ENCODE measurements at regions not wholly inside any gene's neighbourhood (a gene's known extent, or its start where the extent isn't known, plus 50 kb on each side); places are given as distances from the start of the nearest gene placed in this dataset.

- no peak overlapping the region for H3K27ac ChIP-seq
- DNase-seq (ENCODE audit: low spot score): no peak
- no peak overlapping the region for H3K4me3 ChIP-seq
- H3K27me3 ChIP-seq: no peaks in the 10 kb centered on the region
- no peak for TF ChIP-seq CTCF (IDR thresholded peaks at IDR 0.05)
- no peaks in the 10 kb centered on the region for H3K36me3 ChIP-seq
- no peaks in the 10 kb centered on the region for H3K9me3 ChIP-seq
- no peaks in the 10 kb centered on the region for H3K4me1 ChIP-seq
Measured at GRCh38 chr13:21800837-21801616, 130.2 kb downstream of the FGF9 start.

DNA sequence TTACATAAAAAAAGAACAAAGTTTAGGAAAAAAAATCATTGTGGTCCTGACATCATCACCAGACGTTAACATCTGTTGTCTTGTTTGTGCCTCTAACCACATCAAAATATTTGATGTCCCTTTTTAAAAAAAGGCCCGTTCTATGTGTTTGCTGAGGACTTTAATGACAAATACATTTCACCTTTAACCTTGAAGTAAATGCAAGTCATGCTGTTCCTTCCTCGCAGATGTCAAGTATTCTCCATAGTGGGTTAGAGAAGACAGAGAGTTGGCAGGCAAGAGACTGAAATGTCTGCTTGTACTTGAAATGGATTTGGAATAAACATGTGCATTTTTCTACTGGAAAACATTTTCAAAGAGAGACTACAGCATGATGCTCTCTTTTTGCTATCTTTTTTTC, 134.9 kb downstream of the FGF9 start:
- no peaks in the 10 kb centered on the region for H3K4me1 ChIP-seq
- H3K4me3 ChIP-seq: no peak overlapping the region
- H3K36me3 ChIP-seq: no peaks in the 10 kb centered on the region
- H3K27me3 ChIP-seq: no peaks in the 10 kb centered on the region
- no peak for TF ChIP-seq CTCF (IDR thresholded peaks at IDR 0.05)
- DNase-seq (ENCODE audit: low spot score): no peak
- no peaks in the 10 kb centered on the region for H3K9me3 ChIP-seq
- no peak overlapping the region for H3K27ac ChIP-seq

DNA sequence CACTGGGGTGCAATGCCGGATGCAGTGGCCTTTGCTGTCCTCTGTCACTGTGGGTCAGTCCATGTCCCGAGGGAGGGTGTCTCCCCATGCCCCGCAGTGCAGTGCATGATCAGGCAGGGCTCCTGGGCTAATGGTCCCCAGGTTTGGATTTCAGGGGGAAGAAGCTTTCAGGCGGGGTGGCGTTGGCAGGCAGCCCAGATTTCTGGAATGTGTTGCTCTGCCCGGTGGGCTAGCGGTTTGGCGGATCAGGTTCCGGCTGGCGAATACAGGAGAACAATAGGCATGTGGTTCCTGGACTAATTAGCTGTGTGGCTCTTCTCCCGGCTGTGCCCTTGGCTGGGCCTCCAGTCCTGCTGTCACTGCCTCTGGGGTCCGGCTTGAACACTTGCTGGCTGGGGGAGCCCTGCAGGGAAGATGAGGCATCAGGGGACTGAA, 141.3 kb downstream of the FGF9 start:
- no peaks in the 10 kb centered on the region for H3K27me3 ChIP-seq
- H3K9me3 ChIP-seq: no peaks in the 10 kb centered on the region
- no peak for TF ChIP-seq CTCF (IDR thresholded peaks at IDR 0.05)
- no peak for DNase-seq (ENCODE audit: low spot score)
- H3K4me3 ChIP-seq: no peak overlapping the region
- no peaks in the 10 kb centered on the region for H3K4me1 ChIP-seq
- H3K27ac ChIP-seq: no peak overlapping the region
- H3K36me3 ChIP-seq: no peaks in the 10 kb centered on the region

DNA sequence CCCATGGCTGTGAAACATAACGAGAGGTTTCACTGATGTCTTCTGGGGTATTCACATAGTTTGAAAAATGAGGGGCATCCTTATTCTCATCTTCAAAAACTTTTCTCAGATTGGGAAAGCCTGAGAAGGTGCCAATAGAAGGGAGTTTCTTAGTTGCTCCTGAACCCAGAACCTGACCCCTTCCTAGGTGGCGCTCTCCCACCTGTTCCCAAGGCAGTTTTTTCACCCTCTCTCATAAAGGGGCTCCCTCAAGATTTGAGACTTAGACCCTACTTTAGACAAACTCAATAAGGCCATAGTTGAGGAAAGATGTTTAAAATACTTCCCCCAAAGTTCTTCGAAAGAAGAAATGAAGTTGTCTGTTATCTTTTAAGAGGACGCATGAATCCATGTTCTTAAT, 142.2 kb downstream of the FGF9 start:
- Histone ChIP-seq H3K9me3 (no peaks in the 10 kb centered on the region), H3K27me3 (no peaks in the 10 kb centered on the region), H3K4me3 (no peak overlapping the region), H3K4me1 (no peaks in the 10 kb centered on the region), H3K27ac (no peak overlapping the region), H3K36me3 (no peaks in the 10 kb centered on the region)
- DNase-seq (ENCODE audit: low spot score): no peak
- TF ChIP-seq CTCF (IDR thresholded peaks at IDR 0.05): no peak

GRCh38 chr13:21813844-21814243, 143.0 kb downstream of the FGF9 start:
- no peak for DNase-seq (ENCODE audit: low spot score)
- H3K9me3 ChIP-seq: no peaks in the 10 kb centered on the region
- no peaks in the 10 kb centered on the region for H3K4me1 ChIP-seq
- no peaks in the 10 kb centered on the region for H3K36me3 ChIP-seq
- H3K27ac ChIP-seq: no peak overlapping the region
- no peak for TF ChIP-seq CTCF (IDR thresholded peaks at IDR 0.05)
- no peaks in the 10 kb centered on the region for H3K27me3 ChIP-seq
- H3K4me3 ChIP-seq: no peak overlapping the region

- no peaks in the 10 kb centered on the region for H3K27me3 ChIP-seq
- no peaks in the 10 kb centered on the region for H3K36me3 ChIP-seq
- no peak for DNase-seq (ENCODE audit: low spot score)
- no peak overlapping the region for H3K27ac ChIP-seq
- TF ChIP-seq CTCF (IDR thresholded peaks at IDR 0.05): no peak
- no peak overlapping the region for H3K4me3 ChIP-seq
- no peaks in the 10 kb centered on the region for H3K9me3 ChIP-seq
- H3K4me1 ChIP-seq: no peaks in the 10 kb centered on the region
Measured at GRCh38 chr13:21814604-21815003, 143.7 kb downstream of the FGF9 start.

Data from right atrium auricular region (tissue), 2 donors.